ENCODE measurements at regions not wholly inside any gene's neighbourhood (a gene's known extent, or its start where the extent isn't known, plus 50 kb on each side); places are given as distances from the start of the nearest gene placed in this dataset.

DNA sequence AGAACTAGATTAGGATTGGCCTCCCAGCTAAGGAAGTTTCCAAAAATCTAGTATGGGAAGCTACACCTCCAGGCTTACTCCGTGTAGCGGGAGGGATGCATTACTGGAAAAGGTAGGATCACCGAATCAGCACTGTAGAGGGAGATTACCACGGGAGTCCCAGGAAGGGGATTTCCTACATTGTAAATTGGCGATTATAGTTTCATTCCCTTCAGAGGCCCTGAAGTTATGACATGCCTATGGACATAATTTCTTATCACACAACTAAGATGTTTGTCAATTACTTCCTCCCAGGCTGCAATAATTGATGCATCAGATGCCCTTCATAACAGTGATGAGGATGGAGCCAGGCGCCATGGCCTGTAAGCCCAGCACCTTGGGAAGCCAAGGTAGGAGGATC is 71.2 kb upstream of the NR4A3 start:
- Histone ChIP-seq H3K36me3 (ENCODE audit: control insufficient read depth, insufficient read depth, low read length) (no peaks in the 10 kb centered on the region), H3K27ac (no peak overlapping the region), H3K4me1 (no peaks in the 10 kb centered on the region), H3K9me3 (ENCODE audit: control insufficient read depth, low read length) (no peaks in the 10 kb centered on the region), H3K9ac (no peak overlapping the region), H3K79me2 (no peaks in the 10 kb centered on the region), H3K4me3 (ENCODE audit: low read depth, low read length) (no peak overlapping the region), H2AFZ (no peak overlapping the region), H3K4me2 (ENCODE audit: low read length) (no peak overlapping the region), H3K27me3 (ENCODE audit: control insufficient read depth, insufficient read depth, low read length) (no peaks in the 10 kb centered on the region)
- TF ChIP-seq, protein P1, sequence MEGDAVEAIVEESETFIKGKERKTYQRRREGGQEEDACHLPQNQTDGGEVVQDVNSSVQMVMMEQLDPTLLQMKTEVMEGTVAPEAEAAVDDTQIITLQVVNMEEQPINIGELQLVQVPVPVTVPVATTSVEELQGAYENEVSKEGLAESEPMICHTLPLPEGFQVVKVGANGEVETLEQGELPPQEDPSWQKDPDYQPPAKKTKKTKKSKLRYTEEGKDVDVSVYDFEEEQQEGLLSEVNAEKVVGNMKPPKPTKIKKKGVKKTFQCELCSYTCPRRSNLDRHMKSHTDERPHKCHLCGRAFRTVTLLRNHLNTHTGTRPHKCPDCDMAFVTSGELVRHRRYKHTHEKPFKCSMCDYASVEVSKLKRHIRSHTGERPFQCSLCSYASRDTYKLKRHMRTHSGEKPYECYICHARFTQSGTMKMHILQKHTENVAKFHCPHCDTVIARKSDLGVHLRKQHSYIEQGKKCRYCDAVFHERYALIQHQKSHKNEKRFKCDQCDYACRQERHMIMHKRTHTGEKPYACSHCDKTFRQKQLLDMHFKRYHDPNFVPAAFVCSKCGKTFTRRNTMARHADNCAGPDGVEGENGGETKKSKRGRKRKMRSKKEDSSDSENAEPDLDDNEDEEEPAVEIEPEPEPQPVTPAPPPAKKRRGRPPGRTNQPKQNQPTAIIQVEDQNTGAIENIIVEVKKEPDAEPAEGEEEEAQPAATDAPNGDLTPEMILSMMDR (IDR thresholded peaks at IDR 0.05), result no peak

DNA sequence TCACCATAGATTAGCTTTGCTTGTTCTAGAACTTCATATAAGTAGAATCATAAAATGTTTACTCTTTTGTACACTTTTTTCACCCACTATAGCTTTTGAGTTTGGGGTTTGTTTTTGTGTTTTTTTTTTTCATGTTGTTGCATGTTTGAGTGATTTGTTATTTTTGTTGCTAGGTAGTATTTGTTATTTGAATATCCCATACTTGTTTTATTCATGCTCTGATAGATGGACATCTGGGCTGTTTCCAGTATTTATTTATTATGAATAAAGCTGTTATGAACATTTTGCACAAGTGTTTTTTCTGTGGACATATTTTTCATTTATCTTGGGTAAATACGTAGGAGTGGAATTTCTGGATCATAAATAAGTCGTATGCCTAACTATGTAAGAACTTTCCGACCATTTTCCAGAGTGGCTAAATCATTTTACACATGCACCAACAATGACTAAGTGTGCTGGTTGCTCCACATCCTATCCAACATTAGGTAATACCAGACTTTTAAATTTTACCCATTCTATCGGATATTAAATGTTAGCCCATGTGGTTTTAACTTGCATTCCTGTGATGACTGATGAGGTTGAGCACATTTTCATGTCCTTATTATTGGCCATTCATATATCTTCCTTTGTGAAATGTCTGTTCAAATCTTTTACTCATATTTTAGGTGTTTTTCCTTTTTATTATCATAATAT is 69.1 kb upstream of the NR4A3 start:
- Histone ChIP-seq H3K4me3 (ENCODE audit: low read depth, low read length) (no peak overlapping the region), H3K4me1 (no peaks in the 10 kb centered on the region), H3K27ac (no peak overlapping the region), H3K79me2 (no peaks in the 10 kb centered on the region), H3K4me2 (ENCODE audit: low read length) (no peak overlapping the region), H3K9ac (no peak overlapping the region), H3K9me3 (ENCODE audit: control insufficient read depth, low read length) (no peaks in the 10 kb centered on the region), H3K36me3 (ENCODE audit: control insufficient read depth, insufficient read depth, low read length) (no peaks in the 10 kb centered on the region), H2AFZ (no peak overlapping the region), H3K27me3 (ENCODE audit: control insufficient read depth, insufficient read depth, low read length) (no peaks in the 10 kb centered on the region)
- TF ChIP-seq, protein P1 (IDR thresholded peaks at IDR 0.05), result no peak

DNA sequence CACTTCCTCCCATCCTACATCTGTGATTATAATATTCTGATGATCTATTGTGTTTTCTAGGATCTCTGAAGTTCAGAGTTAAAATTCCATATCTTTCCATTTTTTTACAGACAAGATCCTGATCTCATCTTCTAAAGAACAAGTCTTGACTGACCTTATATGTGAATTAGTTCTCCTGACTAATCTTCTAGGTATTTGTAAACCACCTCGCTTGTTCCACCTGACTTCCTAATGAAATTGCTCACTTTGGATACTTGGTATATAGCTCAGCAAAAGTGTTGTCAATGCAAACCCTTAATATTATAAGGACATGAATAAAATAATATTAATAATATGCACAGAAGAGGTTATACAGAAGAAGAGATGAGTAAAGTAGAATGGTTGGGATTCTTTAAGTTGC is 68.2 kb upstream of the NR4A3 start:
- no peaks in the 10 kb centered on the region for H3K27me3 ChIP-seq (ENCODE audit: control insufficient read depth, insufficient read depth, low read length)
- H3K9me3 ChIP-seq (ENCODE audit: control insufficient read depth, low read length), result no peaks in the 10 kb centered on the region
- H3K4me1 ChIP-seq, result no peaks in the 10 kb centered on the region
- no peak overlapping the region for H2AFZ ChIP-seq
- no peak overlapping the region for H3K4me2 ChIP-seq (ENCODE audit: low read length)
- no peak overlapping the region for H3K4me3 ChIP-seq (ENCODE audit: low read depth, low read length)
- H3K79me2 ChIP-seq, result no peaks in the 10 kb centered on the region
- TF ChIP-seq, protein P1 (IDR thresholded peaks at IDR 0.05), result no peak
- H3K9ac ChIP-seq, result no peak overlapping the region
- no peaks in the 10 kb centered on the region for H3K36me3 ChIP-seq (ENCODE audit: control insufficient read depth, insufficient read depth, low read length)
- no peak overlapping the region for H3K27ac ChIP-seq

DNA sequence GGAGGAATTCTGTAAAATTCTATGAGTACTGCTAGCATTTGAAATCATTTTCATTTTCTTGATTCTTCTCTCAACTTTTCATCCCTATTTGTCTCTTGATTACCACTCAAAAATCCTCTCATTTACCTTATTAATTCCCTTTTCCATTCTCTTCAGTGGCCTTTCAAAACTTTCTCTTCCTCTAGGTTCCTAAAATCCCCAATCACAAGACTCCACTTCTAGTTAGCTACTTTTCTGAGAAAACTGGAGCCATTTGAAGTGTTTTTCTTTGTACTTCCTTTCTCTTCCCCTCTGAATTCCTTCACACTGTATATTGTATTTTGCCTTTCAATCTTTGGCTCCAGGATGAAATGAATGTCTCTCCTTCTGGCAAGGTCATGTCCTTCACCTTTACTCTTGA is 61.3 kb upstream of the NR4A3 start:
- H3K4me1 ChIP-seq, result no peaks in the 10 kb centered on the region
- TF ChIP-seq, protein P1 (IDR thresholded peaks at IDR 0.05), result no peak
- H3K9ac ChIP-seq, result no peak overlapping the region
- no peaks in the 10 kb centered on the region for H3K9me3 ChIP-seq (ENCODE audit: control insufficient read depth, low read length)
- no peaks in the 10 kb centered on the region for H3K36me3 ChIP-seq (ENCODE audit: control insufficient read depth, insufficient read depth, low read length)
- H3K79me2 ChIP-seq, result no peaks in the 10 kb centered on the region
- H3K27ac ChIP-seq, result no peak overlapping the region
- no peak overlapping the region for H3K4me2 ChIP-seq (ENCODE audit: low read length)
- no peak overlapping the region for H3K4me3 ChIP-seq (ENCODE audit: low read depth, low read length)
- no peaks in the 10 kb centered on the region for H3K27me3 ChIP-seq (ENCODE audit: control insufficient read depth, insufficient read depth, low read length)
- H2AFZ ChIP-seq, result no peak overlapping the region

DNA sequence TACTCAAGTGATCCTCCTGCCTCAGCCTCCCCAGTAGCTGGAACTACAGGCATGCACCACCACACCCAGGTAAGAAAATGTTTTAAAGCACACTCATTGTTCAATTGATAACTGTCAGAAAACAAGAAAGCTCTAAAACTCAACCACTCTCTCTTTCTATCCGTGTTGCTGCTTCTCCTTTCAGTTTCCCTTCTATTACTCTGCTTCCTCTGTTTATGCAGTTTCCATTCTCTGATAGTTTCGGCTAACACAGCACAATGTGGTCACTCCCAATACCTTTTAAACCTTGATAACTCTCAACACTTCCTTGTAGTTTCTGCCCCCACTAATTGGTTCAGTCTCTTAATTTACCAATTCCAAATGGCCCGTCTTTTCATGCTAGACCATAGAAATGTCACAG is 59.2 kb upstream of the NR4A3 start:
- Histone ChIP-seq H3K4me3 (ENCODE audit: low read depth, low read length) (no peak overlapping the region), H3K9me3 (ENCODE audit: control insufficient read depth, low read length) (no peaks in the 10 kb centered on the region), H3K36me3 (ENCODE audit: control insufficient read depth, insufficient read depth, low read length) (no peaks in the 10 kb centered on the region), H3K9ac (no peak overlapping the region), H3K4me1 (no peaks in the 10 kb centered on the region), H3K79me2 (no peaks in the 10 kb centered on the region), H3K27ac (no peak overlapping the region), H3K27me3 (ENCODE audit: control insufficient read depth, insufficient read depth, low read length) (no peaks in the 10 kb centered on the region), H3K4me2 (ENCODE audit: low read length) (no peak overlapping the region), H2AFZ (no peak overlapping the region)
- TF ChIP-seq, protein P1 (IDR thresholded peaks at IDR 0.05), result no peak

Data from parathyroid adenoma (tissue), 2 donors.